HG02938 (cell line): ENCODE measurements at regions not wholly inside any gene's neighbourhood (a gene's known extent, or its start where the extent isn't known, plus 50 kb on each side); places are given as distances from the start of the nearest gene placed in this dataset.

ENCODE experiments used
- ATAC-seq: cut with Tn5 transposase; IDR thresholded peaks from one replicate; pipeline ENCODE4 v1.9.1; 2021; ENCODE audit warnings: mild to moderate bottlenecking, moderate library complexity; ENCODE audit not compliant: unreplicated experiment

DNA sequence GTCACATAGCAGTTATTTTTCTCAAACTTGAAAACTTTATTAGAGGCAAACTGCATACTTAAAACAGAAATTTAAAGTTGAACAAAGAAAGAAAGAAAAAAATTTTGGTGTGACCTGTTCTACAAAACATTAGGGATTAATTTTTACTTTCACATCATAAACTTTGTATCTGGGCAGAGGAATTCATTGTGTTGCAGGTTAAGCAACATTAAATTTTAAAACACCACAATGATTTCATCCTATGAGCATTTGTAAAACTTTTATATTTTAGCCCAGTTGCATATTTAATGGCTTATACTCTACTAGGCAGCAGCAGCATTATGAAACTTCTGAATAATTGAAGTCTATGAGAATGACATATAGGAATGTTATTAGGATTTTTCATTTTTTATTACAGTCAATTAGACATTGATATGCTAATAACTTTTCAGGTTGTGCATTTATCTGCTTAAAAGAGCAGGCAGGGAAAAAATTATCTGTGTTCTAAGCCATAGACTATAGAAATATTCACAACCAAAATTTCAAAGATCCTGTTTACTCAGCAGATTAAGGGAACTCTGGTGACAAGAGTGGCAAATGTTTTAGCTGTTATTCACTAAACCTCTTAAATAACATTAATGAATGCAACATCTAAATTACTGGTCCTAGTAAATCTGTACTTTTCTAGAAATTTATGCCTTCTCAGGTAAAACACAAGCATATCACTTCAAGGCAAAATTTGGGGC lies 1088.5 kb upstream of the CDH6 start:
- ATAC-seq, result no peak

DNA sequence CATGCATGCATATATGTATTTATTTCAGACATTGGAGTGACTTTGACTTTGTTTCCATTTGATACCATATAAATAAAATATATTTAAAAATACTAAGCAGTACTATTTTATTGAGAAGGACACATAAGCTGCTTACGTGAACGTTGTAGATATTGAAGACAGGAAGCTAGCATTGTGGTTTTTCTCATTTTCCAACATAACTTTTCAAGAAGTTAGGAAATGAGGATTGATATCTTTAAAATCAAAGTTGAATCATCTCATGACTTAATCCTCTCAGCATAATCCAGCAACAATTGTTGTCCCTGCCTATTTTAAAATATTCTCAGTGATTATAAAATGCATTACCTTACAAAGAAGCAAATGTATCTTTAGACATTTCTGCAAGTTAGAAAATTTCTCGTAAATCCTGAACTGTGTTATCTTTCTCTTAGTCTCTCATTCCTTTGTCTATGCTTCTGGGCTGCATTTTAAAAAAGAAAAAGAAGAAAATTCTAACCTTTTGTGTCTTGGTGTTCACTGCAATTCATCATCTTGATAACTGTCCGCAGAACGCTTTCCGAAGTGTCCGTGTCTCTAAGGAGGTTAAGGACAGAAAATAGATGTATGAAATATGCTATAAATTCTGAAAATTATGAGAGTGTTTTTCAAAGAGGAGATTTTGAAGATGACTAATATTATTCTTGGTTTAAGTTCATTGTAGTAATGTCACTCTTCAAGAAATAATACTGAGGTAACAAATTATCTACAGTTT lies 1089.9 kb upstream of the CDH6 start:
- ATAC-seq, result no peak

DNA sequence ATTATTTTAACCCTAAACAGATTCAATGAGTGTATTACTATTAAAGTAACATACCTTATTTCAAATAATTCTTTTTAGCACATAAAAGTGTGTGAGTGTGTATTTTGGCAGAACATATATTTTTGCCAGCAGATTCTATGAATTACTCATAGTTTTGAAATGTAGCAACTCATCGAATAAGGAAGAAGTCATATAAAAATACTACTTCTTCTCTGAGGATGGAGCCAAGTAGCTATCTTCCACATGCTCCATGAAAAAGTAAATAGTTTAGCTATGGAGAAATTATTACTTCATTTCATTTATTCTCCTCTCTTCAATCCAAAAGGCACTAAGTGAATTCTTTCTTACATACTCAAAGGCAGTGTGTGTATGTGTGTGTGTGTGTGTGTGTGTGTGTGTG lies 1090.4 kb upstream of the CDH6 start:
- ATAC-seq, result no peak

DNA sequence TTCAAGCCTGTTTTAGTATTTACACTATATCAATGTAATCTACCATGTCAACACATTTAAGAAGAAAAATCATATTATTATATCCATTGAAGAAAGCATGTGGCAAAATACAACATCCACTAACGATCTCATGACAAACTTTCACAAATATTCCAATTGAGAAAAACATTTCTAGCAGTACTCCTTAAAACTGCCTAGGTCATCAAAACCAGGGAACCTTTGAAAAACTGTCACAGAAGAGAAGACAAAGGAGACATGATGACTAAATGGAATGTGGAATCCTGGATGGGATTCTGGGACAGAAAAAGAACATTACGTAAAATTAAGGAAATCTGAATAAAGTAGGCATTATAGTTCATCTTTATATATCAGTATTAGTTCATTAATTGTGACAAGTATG lies 1091.3 kb upstream of the CDH6 start:
- no peak for ATAC-seq

DNA sequence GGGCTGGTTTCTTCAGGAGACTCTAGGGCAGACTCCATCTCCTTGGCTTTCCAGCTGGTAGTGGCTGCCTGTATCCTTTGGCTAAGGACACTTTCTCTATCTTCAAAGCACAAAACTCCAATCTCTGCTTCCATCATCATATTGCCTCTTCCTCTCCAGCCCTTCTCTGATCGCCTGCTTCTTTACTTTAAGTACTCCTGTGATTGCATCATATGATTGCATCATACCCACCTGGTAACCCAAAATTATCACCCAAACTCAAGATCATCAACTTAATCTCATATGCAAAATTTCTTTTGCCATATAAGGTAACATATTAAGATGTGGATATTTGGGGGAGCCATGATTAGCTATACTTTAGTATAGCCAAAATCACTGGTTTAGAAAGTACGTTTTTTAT lies 1092.6 kb upstream of the CDH6 start:
- no peak for ATAC-seq

DNA sequence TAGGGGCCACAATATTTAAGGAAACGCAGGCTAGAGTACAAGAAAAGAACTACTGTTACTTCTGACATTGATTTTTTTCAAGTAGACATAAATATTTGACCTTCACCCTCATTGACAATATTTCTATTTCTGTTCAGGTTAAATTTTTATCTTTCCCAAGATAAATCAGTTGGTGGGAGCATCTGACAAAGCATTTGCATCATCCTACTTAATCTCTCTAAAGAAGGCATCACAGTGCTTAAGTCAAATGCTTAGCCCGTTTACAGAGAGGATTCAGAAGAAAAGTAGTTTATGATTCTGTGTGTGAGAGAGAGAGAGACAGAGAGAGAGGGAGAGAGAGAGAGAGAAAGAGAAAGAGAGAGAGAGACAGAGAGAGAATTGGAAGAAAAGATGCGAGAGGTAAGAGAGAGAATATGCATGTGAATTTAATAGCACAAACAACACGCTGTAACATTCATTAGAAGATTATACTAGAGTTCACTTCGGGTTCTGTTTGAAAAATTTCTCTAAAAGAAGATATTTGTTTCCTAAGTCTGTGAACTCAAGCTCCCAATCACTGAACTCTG lies 1093.3 kb upstream of the CDH6 start:
- no peak for ATAC-seq

DNA sequence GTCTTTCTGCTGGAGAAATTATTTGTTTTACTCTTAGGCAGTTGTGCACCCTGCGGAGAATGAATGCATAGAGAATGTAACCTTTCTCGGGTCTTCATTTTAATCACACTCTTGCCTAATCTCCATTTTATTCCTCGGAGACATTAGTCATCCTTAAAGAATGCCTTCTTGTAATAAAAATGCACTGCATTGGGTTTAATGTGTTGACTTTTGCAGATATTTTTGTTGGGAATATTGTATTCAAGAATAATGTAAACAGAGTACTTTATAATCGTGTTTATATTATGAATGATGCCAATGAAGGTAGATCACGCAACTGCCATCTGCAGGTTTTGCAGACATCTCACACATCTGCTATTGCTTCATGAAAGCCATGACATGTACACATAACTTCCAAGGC lies 1093.9 kb upstream of the CDH6 start:
- no peak for ATAC-seq

DNA sequence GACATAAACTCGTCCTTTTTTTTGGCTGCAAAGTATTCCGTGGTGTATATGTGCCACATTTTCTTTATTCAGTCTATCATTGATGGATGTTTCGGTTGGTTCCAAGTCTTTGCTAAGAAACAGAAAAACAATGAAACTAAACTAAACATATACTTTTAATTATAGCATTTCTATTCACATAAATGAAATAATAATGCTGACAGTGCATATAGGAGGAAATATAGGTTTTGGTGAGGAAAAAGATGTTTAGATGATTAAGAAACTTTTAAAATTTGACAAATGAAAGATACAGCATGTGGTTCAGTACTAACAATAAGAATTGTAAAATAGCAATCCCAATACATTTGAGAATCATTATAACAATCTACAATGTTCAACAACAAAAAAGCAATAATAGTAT lies 1094.5 kb upstream of the CDH6 start:
- ATAC-seq, result no peak

DNA sequence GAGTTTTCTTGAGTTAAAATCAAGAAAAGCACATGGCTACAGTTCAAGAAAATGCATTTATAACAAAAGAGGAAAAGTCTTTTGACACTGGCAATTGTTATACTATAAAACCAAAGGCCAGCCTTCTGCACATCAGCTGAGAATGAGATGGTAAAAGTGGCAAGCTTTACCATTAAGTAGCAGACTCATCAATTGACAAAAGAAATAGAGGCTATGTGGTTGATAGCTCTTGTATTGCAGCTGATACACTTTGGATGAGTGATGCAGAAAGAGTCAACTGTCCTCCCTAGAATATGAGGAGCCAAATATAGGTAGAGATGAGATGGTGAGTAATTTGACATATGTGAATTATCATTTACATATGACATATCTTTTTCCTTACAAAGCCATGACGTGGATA lies 1100.9 kb upstream of the CDH6 start:
- ATAC-seq, result no peak

DNA sequence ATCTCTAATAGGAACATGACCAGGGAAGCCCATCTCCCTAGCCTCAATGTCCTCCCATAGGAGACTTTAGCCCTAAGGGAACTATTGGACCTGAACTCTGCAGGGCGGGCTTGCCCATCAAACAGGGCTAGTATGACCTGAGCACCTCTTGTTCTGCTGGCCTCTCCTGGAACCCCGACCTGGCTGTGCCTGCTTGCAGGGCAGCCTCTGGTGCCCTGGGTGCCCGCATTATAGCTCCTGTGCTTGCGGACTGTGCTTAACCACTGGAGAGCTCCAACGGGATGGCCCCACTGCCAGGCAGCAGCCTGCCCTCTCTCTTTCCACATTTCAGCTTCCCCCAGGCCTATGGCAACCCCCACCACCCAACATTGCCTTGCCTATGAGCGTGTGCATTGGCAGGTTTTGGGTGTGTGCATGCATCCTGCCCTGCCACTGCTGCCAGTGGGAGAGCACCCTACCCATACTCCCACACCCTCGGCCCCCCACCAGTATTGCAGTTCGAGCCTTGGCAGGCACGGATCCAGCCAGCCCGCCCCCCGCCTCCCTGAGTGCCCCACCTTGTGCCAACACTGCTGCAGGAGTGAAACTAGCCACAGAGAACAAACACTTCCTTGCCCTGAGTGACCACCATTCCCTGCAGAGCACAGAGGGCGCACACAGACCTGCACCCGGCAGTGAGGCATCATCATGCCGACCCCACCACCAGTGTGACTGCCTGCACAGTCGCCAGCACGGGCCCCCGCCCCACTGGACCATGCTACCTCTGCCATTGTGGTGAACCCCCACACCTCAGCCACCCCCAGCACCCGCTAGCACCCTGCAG lies 1123.8 kb upstream of the CDH6 start:
- ATAC-seq, result no peak

DNA sequence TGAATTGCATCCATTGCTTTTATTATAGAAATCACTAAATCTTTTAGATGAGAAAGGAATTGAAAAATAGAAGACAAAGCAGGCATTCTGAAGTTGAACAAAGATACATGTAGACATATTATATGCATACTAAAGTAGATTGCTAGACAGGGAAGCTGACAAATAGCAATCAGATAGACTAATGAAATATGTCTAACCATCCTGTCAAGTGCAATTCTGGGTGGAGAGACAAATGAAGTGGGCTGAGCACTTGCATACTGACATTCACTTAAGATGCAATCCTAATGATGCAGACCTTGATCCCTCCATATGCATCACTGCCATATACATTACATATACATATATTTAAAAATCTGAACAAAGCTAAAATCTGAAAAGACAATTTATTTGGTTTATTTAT lies 1130.0 kb upstream of the CDH6 start:
- no peak for ATAC-seq

DNA sequence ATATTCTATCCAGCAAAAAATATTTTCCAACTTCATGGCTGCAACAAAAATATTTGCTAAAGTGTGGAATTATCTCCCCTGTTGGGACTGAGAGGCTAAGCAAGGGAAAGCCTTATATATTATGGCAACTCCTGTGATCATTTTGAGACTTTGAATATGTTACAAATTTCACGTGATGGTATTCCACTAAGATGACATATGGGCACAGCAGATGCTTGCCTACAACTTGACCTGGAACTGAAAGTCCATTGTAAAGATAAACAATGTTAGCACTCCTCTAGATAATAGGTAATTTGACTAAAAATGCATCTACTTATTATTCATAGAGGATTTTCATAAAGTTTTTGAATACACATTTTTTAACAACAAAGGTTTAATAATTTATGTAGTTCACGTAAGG lies 1141.5 kb upstream of the CDH6 start:
- no peak for ATAC-seq

DNA sequence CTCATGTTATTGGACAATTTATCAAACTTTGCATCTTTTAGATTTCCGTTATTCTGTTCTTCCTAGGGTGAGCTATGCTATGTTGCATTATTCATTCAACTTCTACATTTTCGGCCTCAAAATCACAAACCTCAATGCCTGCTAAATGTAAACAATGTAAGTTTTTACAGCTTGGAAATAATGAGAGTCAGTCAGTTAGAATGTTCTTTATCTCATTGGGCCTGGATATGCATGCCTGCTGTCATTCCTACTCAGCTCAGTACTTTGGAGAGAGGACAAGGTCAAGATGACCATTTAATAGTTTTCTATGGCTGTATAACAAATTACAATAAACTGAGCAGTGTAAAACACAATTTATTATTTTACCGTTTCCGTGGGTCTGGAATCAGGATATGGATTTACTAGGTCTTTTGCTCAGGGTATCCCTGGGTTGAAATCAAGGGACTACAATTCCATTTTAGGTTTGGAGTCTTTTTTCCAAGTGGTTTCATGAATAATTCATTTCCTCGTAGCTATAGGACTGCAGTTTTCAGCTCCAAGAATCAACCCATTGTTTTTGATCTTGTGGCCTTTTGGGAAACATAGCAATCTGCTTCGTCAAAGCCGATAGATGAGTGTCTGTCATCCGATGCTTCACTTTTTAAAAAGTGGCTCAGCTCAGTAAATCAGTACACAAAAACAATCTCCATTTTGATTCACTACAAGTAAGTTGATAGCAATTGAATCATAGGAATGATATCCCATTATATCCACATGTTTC lies 1143.2 kb upstream of the CDH6 start:
- no peak for ATAC-seq

DNA sequence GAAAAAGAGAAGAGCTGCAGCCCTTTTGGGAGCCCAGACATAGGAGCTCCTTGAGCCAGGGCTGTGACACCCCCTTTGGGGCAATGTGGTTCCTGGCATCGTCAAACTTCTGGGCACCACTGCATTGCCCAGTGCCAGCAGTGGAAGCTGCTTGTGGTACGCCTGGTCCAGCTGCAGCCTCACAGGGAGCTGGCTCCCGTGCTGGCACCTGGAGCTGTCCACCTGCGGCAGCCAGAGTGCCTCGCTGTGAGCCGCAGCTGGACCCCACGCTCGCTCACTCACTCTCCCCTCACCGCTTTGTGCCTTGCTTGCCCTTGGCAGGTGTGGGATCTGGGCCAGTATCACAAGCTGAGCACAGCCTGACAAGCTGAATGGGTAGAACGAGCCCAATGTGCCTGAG lies 1150.8 kb upstream of the CDH6 start:
- no peak for ATAC-seq

DNA sequence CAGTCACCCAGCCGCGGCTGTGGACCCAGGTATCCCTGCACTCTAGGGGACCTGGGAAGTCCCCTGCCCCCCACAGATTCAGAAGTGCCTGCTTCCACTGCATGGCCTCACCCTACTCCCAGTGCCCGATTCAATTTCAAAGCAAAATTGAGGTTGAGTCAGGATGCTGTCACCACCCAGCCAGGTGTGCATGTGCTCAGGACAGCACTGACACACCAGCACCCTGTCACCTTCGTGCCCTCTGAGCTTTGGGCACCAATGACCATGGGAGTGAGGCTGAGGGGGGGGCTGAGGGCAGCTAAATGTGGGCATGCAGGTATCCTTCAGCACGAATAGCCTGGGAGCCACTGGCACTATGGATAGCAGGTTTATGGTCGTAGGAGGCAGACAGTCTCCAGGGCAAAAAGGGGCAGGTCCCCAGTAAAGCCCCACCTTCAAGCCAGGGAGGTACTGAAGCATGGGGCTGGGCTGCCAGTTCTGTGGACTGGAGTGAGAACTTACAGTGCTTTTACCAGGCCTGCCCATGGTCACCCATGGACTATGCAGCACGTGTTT lies 1151.6 kb upstream of the CDH6 start:
- no peak for ATAC-seq

DNA sequence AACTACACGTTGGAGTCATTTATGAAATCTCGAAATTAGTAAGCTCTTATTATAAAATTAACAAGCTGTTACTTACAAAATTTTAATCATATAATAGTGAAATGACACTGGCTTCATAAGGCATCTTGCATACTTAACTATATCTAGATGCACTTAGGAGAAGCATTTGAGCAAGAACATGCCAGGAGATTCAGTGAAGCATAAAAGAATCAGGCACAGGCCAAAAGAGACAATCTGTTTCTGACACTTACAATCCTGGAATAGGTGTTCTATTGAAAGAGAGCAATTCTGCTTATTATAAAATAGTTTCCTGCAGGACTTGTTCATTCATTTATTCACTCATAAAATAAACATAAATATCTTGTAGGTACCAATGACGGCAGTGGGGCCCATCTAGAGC lies 1152.2 kb upstream of the CDH6 start:
- ATAC-seq, result no peak

DNA sequence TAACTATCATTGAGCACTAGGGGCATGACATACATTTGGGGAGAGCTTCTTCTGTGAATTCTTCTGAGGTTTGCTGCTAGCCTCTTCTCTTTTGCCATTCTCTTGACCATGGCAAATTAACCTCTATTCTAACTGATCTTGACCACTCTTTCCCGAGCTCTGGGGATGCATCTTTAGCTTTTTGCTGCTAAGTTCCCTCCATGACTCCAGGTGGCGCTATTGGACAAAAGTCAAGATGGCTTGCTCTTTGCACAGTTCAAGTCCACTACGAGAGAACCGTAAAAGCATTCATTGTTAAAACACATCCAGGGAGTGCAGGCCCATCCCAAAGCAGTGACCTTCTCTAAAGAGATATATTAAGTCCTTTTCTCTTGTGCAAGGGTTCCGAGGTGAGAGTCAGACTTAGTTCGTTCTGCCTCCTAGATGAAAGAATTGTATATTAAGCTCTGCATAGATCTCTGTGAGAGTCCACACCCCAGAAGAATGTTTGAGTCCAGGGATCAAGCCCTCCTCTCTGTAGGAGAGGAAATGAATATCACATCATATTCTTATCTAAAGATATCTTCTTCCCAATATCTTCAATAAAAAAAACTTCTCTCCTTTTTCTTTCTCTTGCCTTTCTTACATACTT lies 1152.9 kb upstream of the CDH6 start:
- no peak for ATAC-seq

DNA sequence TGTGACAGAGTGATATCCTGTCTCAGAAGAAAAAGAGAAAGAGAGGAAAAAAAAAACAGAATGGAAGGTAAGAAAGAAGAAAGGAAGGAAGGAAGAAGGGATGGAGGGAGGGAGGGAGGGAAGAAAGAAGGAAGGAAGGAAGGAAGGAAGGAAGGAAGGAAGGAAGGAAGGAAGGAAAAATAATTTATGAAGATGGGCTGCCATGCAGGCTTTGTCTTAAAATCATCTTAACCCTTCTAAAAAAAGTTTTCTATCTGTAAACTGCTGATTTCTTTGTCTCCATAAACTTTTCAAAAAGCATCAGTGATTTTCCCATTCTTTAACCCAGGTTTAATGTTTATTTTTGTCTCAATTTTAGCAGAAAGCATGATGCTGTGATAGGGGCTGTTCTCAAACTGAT lies 1154.1 kb upstream of the CDH6 start:
- no peak for ATAC-seq

DNA sequence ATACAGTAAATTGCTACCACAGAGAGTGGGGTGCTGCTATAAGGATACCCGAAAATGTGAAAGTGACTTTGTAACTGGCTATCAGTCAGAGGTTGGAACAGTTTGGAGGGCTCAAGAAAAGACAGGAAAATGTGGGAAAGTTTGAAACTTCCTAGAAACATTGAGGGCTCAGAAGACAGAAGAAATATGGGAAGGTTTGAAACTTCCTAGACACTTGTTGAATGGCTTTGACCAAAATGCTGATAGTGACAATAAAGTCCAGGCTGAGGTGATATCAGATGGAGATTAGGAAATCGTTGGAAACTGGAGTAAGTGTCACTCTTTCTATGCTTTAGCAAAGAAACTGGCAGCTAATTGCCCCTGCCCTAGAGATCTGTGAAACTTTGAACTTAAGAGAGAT lies 1158.6 kb upstream of the CDH6 start:
- no peak for ATAC-seq

DNA sequence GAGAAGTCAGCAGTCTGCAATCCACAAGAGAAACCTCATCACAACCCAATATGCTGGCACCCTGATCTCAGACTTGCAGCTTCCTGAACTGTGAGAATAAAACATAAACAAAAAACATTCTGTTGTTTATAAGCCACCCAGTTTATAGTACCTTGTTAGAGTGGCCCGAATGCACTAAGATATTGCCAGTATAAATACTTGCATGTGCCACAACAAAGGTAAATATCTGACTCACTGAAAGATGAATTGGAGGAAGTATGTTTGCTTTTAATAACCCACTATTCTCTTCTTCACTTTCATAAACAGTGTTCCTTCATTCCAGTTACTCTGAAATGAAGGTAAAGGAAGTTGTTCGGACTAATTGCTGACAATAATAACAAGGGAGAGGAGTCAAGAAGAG lies 1163.4 kb upstream of the CDH6 start:
- ATAC-seq, result no peak
